ENCODE measurements at regions not wholly inside any gene's neighbourhood (a gene's known extent, or its start where the extent isn't known, plus 50 kb on each side); places are given as distances from the start of the nearest gene placed in this dataset.
A peak's percentile ranks its signal among the peaks of the same experiment; 100 is the strongest.
"Not testable (repeated sequence)": the region's sequence is repeated elsewhere in the genome, so short reads cannot be mapped to it uniquely, and the experiment has no call there.

GRCh38 chr2:31688282-31688681 is 107.5 kb upstream of the SRD5A2 start:
- no peak overlapping the region for H3K9ac ChIP-seq (ENCODE audit: low read length)
- H2AFZ ChIP-seq (ENCODE audit: low read depth, low read length), result no peak overlapping the region
- Mint-ChIP-seq H3K27me3 (ENCODE audit: low read depth, unreplicated experiment) (no peaks in the 10 kb centered on the region), H3K9me3 (ENCODE audit: unreplicated experiment) (peaks cover 24% of the 10 kb centered on the region), H3K27ac (ENCODE audit: unreplicated experiment) (no peak overlapping the region), H3K36me3 (ENCODE audit: low read depth, unreplicated experiment) (peaks cover 2% of the 10 kb centered on the region), H3K4me3 (ENCODE audit: unreplicated experiment) (no peak overlapping the region), H3K4me1 (ENCODE audit: low read depth, unreplicated experiment) (no peaks in the 10 kb centered on the region)
- H3K27me3 ChIP-seq (ENCODE audit: insufficient read depth, low read length), result no peaks in the 10 kb centered on the region
- DNase-seq (ENCODE audit: low read depth) (no peak), FAIRE-seq (no peak)
- no peaks in the 10 kb centered on the region for H3K36me3 ChIP-seq (ENCODE audit: insufficient read depth, low read length)
- H3K4me1 ChIP-seq (ENCODE audit: insufficient read depth, low read length), result no peaks in the 10 kb centered on the region
- H3K9me3 ChIP-seq (ENCODE audit: insufficient read depth, low read depth, low read length), result peaks cover 6% of the 10 kb centered on the region
- no peak overlapping the region for H3K4me3 ChIP-seq (ENCODE audit: insufficient read depth, low read depth, low read length)
- H3K27ac ChIP-seq (ENCODE audit: low read depth, low read length), result no peak overlapping the region
- H3K4me2 ChIP-seq (ENCODE audit: low read length), result no peak overlapping the region
- no peaks in the 10 kb centered on the region for H3K79me2 ChIP-seq (ENCODE audit: insufficient read depth, low read length)
- no peaks in the 10 kb centered on the region for H4K20me1 ChIP-seq (ENCODE audit: insufficient read depth, low read length)
- TF ChIP-seq EZH2 (IDR thresholded peaks at IDR 0.05; ENCODE audit: insufficient read depth, low read length) (no peak), CTCF (IDR thresholded peaks at IDR 0.05; ENCODE audit: insufficient read depth, low read depth, low read length) (peak; percentile 32)

- H3K9ac ChIP-seq (ENCODE audit: low read length); H2AFZ ChIP-seq (ENCODE audit: low read depth, low read length); H3K36me3 Mint-ChIP-seq (ENCODE audit: low read depth, unreplicated experiment); H3K4me1 ChIP-seq (ENCODE audit: insufficient read depth, low read length); H3K4me3 ChIP-seq (ENCODE audit: insufficient read depth, low read depth, low read length); H3K27me3 Mint-ChIP-seq (ENCODE audit: low read depth, unreplicated experiment); H3K9me3 ChIP-seq (ENCODE audit: insufficient read depth, low read depth, low read length); H3K27ac Mint-ChIP-seq (ENCODE audit: unreplicated experiment); H3K4me3 Mint-ChIP-seq (ENCODE audit: unreplicated experiment); H3K27me3 ChIP-seq (ENCODE audit: insufficient read depth, low read length); H3K36me3 ChIP-seq (ENCODE audit: insufficient read depth, low read length); FAIRE-seq; DNase-seq (ENCODE audit: low read depth); H3K27ac ChIP-seq (ENCODE audit: low read depth, low read length); H3K4me2 ChIP-seq (ENCODE audit: low read length); H3K79me2 ChIP-seq (ENCODE audit: insufficient read depth, low read length); H3K4me1 Mint-ChIP-seq (ENCODE audit: low read depth, unreplicated experiment); H4K20me1 ChIP-seq (ENCODE audit: insufficient read depth, low read length): not testable (repeated sequence)
- H3K9me3 Mint-ChIP-seq (ENCODE audit: unreplicated experiment), result peaks cover 12% of the 10 kb centered on the region
Observed at GRCh38 chr2:31683506-31683905, 102.8 kb upstream of the SRD5A2 start.

- Histone ChIP-seq H3K27me3 (ENCODE audit: insufficient read depth, low read length) (no peaks in the 10 kb centered on the region), H3K4me1 (ENCODE audit: insufficient read depth, low read length) (no peaks in the 10 kb centered on the region), H3K36me3 (ENCODE audit: insufficient read depth, low read length) (no peaks in the 10 kb centered on the region), H3K9me3 (ENCODE audit: insufficient read depth, low read depth, low read length) (no peaks in the 10 kb centered on the region), H3K4me3 (ENCODE audit: insufficient read depth, low read depth, low read length) (no peak overlapping the region), H4K20me1 (ENCODE audit: insufficient read depth, low read length) (no peaks in the 10 kb centered on the region), H3K79me2 (ENCODE audit: insufficient read depth, low read length) (no peaks in the 10 kb centered on the region), H3K9ac (ENCODE audit: low read length) (no peak overlapping the region), H3K27ac (ENCODE audit: low read depth, low read length) (no peak overlapping the region), H2AFZ (ENCODE audit: low read depth, low read length) (no peak overlapping the region), H3K4me2 (ENCODE audit: low read length) (no peak overlapping the region)
- Mint-ChIP-seq H3K4me3 (ENCODE audit: unreplicated experiment) (no peak overlapping the region), H3K27ac (ENCODE audit: unreplicated experiment) (no peak overlapping the region), H3K4me1 (ENCODE audit: low read depth, unreplicated experiment) (peaks cover 3% of the 10 kb centered on the region), H3K36me3 (ENCODE audit: low read depth, unreplicated experiment) (no peaks in the 10 kb centered on the region), H3K9me3 (ENCODE audit: unreplicated experiment) (no peaks in the 10 kb centered on the region), H3K27me3 (ENCODE audit: low read depth, unreplicated experiment) (peaks cover 2% of the 10 kb centered on the region)
- TF ChIP-seq EZH2 (IDR thresholded peaks at IDR 0.05; ENCODE audit: insufficient read depth, low read length) (no peak), CTCF (IDR thresholded peaks at IDR 0.05; ENCODE audit: insufficient read depth, low read depth, low read length) (no peak)
- no peak for FAIRE-seq
- no peak for DNase-seq (ENCODE audit: low read depth)
Observed at GRCh38 chr2:31675485-31675901, 94.8 kb upstream of the SRD5A2 start.
